Activated CD4-positive, alpha-beta T cell treated with anti-CD3 and anti-CD28 coated beads, Interleukin-2, amount 50 U/mL, for 16 hours (primary cell): ENCODE measurements at regions not wholly inside any gene's neighbourhood (a gene's known extent, or its start where the extent isn't known, plus 50 kb on each side); places are given as distances from the start of the nearest gene placed in this dataset.
"Not testable (repeated sequence)": the region's sequence is repeated elsewhere in the genome, so short reads cannot be mapped to it uniquely, and the experiment has no call there.

Experiments
- DNase-seq: peaks from one replicate; pipeline ENCODE4 v3.0.0-alpha.2; 2020

GRCh38 chr2:142445551-142446072 is 314.8 kb upstream of the LRP1B start:
- no peak for DNase-seq

- no peak for DNase-seq
Observed at GRCh38 chr2:142445023-142445422, 314.2 kb upstream of the LRP1B start.

- no peak for DNase-seq
Observed at GRCh38 chr2:142435847-142436246, 305.0 kb upstream of the LRP1B start.

GRCh38 chr2:142426064-142426463 is 295.2 kb upstream of the LRP1B start:
- DNase-seq: no peak

DNA sequence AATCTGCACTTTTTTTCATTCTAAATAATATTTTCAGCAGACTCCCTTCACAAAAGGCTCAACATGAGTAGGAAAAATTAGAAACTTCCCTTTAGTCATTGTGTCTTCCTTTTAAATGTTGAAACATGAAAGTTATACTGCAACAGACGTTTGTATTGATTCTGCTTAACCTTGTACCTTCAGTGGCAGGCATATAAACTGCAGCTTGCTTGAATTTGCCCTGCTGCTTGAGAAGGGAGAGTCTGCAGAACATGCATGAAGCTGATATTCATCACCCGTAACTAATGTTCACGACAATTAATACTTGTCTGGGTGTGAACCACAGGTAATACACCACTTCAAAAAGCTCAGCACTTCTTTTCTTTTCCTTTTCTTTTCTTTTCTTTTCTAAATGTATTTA is 294.7 kb upstream of the LRP1B start:
- no peak for DNase-seq

DNA sequence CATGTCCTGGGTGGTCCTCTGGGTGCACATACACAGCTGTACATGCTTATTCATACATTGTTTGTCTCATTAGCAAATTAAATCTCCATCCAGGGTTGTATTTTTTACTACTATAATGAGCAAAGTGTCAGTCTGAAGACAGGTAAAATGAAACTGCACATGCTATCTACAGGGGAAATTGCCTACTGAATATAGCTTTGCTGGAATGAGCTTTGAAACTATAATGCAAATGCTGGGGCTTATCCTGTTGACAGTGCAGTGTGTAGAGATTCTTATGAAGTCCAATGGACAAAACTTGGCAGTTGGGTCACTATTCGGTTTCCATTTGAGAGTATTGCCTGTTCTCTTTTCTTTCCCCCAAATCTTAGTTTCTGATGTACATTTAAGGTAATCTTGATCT is 292.8 kb upstream of the LRP1B start:
- no peak for DNase-seq

- DNase-seq: no peak
Observed at GRCh38 chr2:142422769-142423168, 292.0 kb upstream of the LRP1B start.

DNA sequence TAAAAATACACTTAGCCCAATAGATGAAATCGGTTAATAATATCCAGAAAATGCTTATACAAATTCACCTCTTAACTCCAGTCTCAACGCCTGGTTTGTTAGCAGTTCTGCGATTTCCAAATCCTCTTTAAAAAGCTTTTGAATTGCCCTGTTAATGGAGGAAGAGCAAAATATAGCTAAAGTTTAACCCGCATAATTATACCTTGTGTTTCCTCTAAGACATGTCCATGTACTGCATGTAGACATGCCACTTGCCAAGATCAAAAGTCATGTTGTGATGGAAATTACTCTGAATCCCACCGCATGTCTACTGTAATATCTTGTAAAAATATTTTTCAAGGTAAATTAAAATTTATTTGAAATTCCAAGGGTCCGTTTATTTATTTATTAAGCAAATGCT is 291.2 kb upstream of the LRP1B start:
- DNase-seq: no peak

DNA sequence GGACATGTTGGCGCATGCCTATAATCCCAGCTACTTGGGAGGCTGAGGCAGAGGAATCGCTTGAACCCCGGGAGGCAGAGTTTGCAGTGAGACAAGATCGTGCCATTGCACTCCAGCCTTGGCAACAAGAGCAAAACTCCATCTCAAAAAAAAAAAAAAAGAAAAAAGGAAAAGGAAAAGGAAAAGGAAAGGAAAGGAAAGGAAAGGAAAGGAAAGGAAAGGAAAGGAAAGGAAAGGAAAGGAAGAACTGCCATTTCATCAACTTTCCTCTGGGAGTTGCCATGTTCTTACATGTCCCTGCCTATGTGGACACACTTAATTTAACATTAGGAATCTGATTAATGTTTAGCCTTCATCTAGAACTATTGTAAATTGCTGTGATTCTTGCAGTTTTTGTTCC is 287.9 kb upstream of the LRP1B start:
- DNase-seq: not testable (repeated sequence)

- no peak for DNase-seq
Observed at GRCh38 chr2:142416996-142417395, 286.2 kb upstream of the LRP1B start.

- no peak for DNase-seq
Observed at GRCh38 chr2:142415461-142415860, 284.6 kb upstream of the LRP1B start.

DNA sequence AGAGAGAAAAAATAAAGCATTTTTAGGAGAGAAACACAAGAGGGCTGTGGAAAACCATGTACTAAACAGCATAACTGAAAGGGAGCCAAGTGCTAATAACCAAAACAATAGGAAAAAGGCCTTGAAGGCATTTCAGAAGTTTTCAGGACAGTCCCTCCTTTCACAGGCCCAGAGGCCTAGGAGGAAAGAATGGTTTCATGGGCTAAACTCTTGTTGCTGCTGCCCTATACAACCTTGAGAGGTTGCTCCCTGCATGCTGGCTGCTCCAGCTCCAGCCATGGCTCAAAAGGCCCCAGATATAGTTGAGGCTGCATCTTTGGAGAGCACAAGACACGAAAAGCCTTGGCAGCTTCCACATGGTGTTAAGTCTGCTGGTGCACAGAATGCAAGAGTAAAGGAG is 267.4 kb upstream of the LRP1B start:
- no peak for DNase-seq

DNA sequence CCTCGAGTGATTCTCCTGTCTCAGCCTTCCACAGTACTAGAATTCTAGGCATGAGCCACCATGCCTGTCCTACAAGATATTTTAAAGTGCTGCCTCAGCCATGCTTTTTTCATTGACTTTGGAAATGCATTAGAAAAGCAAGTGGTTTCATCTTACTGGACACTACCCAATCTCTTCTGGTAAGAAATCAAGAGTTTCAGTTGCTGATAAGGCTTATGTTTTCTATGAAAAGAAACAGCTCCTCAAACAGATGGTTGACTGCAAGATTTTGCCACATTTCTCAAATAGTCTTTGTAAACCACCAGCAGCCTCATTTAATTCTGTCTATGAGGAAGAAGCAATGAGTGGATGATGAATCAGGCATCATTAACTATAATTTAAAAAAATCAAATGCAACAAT is 264.5 kb upstream of the LRP1B start:
- DNase-seq: no peak

DNA sequence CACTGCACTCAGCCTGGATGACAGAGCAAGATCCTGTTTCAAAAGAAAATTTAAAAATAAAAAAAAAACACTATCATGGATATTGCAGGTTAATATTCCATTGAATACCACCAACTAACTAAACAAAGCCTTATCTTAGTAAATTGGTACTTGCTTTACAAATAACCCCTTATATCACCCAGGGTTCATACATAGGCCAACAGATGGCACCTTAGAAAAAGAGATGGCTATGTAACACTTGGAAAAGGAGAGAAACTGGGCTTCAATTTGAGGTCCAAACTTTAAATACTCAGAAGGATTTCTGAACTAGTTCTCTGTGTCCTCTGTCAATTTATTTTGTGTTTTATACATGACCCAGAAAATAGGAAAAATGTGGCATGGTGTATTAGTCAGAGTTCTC is 249.6 kb upstream of the LRP1B start:
- DNase-seq: no peak

- not testable (repeated sequence) for DNase-seq
Observed at GRCh38 chr2:142362069-142362468, 231.3 kb upstream of the LRP1B start.

GRCh38 chr2:142347751-142348150 is 216.9 kb upstream of the LRP1B start:
- DNase-seq: no peak

DNA sequence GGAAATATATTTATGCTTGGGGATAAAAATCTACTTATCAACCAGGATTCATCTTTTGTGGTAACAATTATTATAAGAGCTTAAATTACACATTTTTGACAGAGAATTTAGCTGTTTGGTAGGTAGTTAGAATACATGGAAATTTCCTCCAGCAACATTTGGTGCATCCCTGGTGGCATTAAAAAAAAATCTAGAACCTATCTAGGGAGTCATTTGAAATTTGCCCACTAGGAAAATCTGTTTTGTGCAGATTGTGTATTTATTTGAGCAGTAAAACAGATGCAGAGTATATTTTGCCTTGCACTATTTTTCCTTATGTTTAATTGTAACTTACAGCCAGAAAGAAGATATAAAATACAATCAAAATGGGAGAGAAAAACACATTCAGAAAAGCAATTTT is 208.4 kb upstream of the LRP1B start:
- no peak for DNase-seq

DNA sequence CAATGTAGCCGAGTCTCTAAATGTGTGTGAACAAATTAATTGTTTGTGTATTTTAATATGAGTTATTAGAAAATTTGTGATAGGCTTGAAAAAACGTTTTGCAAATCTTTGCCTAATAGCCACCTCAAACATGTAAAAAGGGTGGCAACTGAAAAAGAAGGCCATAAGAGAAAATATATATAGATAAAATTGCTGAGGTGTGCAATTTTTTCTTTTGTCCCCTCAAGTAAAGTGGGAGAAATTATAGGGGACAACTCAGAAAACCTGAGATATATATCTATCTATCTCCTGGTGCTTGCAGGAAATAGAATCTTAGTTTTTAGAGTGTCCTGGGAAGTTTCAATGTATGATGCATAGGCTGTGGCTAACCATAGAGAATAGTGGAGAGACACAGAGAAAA is 201.4 kb upstream of the LRP1B start:
- DNase-seq: no peak

GRCh38 chr2:142330458-142330857 is 199.6 kb upstream of the LRP1B start:
- DNase-seq: no peak

- no peak for DNase-seq
Observed at GRCh38 chr2:142325870-142326269, 195.1 kb upstream of the LRP1B start.

- DNase-seq: no peak
Observed at GRCh38 chr2:142323206-142323605, 192.4 kb upstream of the LRP1B start.

- DNase-seq: no peak
Observed at GRCh38 chr2:142321706-142322280, 191.0 kb upstream of the LRP1B start.

- DNase-seq: no peak
Observed at GRCh38 chr2:142320067-142320466, 189.3 kb upstream of the LRP1B start.

GRCh38 chr2:142316049-142316448 is 185.2 kb upstream of the LRP1B start:
- DNase-seq: no peak

DNA sequence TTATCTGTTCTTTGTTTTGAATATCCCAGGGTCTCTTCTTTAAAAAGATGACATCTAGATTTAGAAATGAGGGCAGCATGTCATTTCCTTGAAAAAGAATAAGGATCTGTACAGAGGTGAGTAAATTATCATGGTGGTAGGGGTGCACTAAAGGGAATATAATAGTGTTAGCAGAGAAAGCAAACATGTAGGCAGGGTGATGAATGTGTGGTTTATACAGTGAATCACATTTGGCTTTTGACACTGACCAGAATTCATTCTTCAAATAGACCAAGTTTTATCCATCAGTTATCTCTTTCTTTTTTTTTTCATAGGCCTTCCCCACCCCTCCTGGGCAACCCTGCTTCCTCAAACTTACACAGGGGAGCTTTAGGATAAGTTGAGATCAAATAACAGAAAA is 184.5 kb upstream of the LRP1B start:
- DNase-seq: no peak

- no peak for DNase-seq
Observed at GRCh38 chr2:142314164-142314563, 183.3 kb upstream of the LRP1B start.
